GM21390 (cell line): ENCODE measurements at regions not wholly inside any gene's neighbourhood (a gene's known extent, or its start where the extent isn't known, plus 50 kb on each side); places are given as distances from the start of the nearest gene placed in this dataset.
"Not testable (repeated sequence)": the region's sequence is repeated elsewhere in the genome, so short reads cannot be mapped to it uniquely, and the experiment has no call there.

Experiments
- ATAC-seq: cut with Tn5 transposase; IDR thresholded peaks from one replicate; pipeline ENCODE4 v1.9.1; 2021; ENCODE audit not compliant: unreplicated experiment

GRCh38 chr5:114838937-114839336 lies 330.8 kb downstream of the TRIM36 start:
- ATAC-seq, result no peak

- no peak for ATAC-seq
Measured at GRCh38 chr5:114830114-114830513, 339.6 kb downstream of the TRIM36 start.

- no peak for ATAC-seq
Measured at GRCh38 chr5:114822863-114823262, 346.8 kb downstream of the TRIM36 start.

GRCh38 chr5:114822436-114822835 lies 347.3 kb downstream of the TRIM36 start:
- no peak for ATAC-seq

- no peak for ATAC-seq
Measured at GRCh38 chr5:114790403-114790792, 379.3 kb downstream of the TRIM36 start.

- ATAC-seq, result peak; percentile 55
Measured at GRCh38 chr5:114789773-114790402, 379.8 kb downstream of the TRIM36 start.

- ATAC-seq, result no peak
Measured at GRCh38 chr5:114782869-114783268, 386.8 kb downstream of the TRIM36 start.

- no peak for ATAC-seq
Measured at GRCh38 chr5:114782177-114782576, 387.5 kb downstream of the TRIM36 start.

- ATAC-seq, result no peak
Measured at GRCh38 chr5:114780290-114780689, 389.4 kb downstream of the TRIM36 start.

GRCh38 chr5:114744406-114744805 lies 382.5 kb downstream of the KCNN2 start:
- no peak for ATAC-seq

GRCh38 chr5:114734238-114734637 lies 372.4 kb downstream of the KCNN2 start:
- no peak for ATAC-seq

GRCh38 chr5:114729986-114730385 lies 368.1 kb downstream of the KCNN2 start:
- no peak for ATAC-seq

- ATAC-seq, result no peak
Measured at GRCh38 chr5:114727358-114727757, 365.5 kb downstream of the KCNN2 start.

- no peak for ATAC-seq
Measured at GRCh38 chr5:114726131-114726530, 364.3 kb downstream of the KCNN2 start.

- no peak for ATAC-seq
Measured at GRCh38 chr5:114719268-114719667, 357.4 kb downstream of the KCNN2 start.

- no peak for ATAC-seq
Measured at GRCh38 chr5:114716955-114717354, 355.1 kb downstream of the KCNN2 start.

- ATAC-seq, result not testable (repeated sequence)
Measured at GRCh38 chr5:114704225-114704893, 342.5 kb downstream of the KCNN2 start.

- no peak for ATAC-seq
Measured at GRCh38 chr5:114702731-114703130, 340.9 kb downstream of the KCNN2 start.

GRCh38 chr5:114702136-114702535 lies 340.3 kb downstream of the KCNN2 start:
- ATAC-seq, result no peak

GRCh38 chr5:114700823-114701222 lies 339.0 kb downstream of the KCNN2 start:
- no peak for ATAC-seq

GRCh38 chr5:114695292-114695904 lies 333.5 kb downstream of the KCNN2 start:
- ATAC-seq, result no peak

GRCh38 chr5:114686356-114686755 lies 324.5 kb downstream of the KCNN2 start:
- no peak for ATAC-seq
